GM06990 (cell line): ENCODE measurements at regions not wholly inside any gene's neighbourhood (a gene's known extent, or its start where the extent isn't known, plus 50 kb on each side); places are given as distances from the start of the nearest gene placed in this dataset.

ENCODE experiments used
- DNase-seq: peaks from one replicate; pipeline ENCODE4 v3.0.0-alpha.2; 2011; ENCODE audit not compliant: insufficient read length; ENCODE audit errors: extremely low read depth
- H3K27me3 ChIP-seq: replicated peaks from 2 replicates; pipeline ENCODE4 v1.6.0; 2011; ENCODE audit warnings: low read length; ENCODE audit not compliant: control insufficient read depth, insufficient read depth
- H3K36me3 ChIP-seq: 2 replicates; pipeline ENCODE4 v1.5.1; 2011; ENCODE audit warnings: low read length; ENCODE audit not compliant: control insufficient read depth, insufficient read depth
- H3K4me3 ChIP-seq: replicated peaks from 2 replicates; pipeline ENCODE4 v1.5.1; 2011; ENCODE audit warnings: low read depth, mild to moderate bottlenecking, control low read depth, low read length
- TF ChIP-seq, protein P1 (sequence below): IDR thresholded peaks from 2 replicates; pipeline ENCODE4 v1.5.1; 2011; ENCODE audit warnings: low read length, control low read depth, mild to moderate bottlenecking, inconsistent platforms; ENCODE audit not compliant: insufficient read depth, poor library complexity, severe bottlenecking

GRCh38 chr19:28401739-28402424 is 811.1 kb downstream of the UQCRFS1 start:
- Histone ChIP-seq H3K27me3 (no peaks in the 10 kb centered on the region), H3K4me3 (no peak overlapping the region), H3K36me3 (no peaks in the 10 kb centered on the region)
- TF ChIP-seq, protein P1, sequence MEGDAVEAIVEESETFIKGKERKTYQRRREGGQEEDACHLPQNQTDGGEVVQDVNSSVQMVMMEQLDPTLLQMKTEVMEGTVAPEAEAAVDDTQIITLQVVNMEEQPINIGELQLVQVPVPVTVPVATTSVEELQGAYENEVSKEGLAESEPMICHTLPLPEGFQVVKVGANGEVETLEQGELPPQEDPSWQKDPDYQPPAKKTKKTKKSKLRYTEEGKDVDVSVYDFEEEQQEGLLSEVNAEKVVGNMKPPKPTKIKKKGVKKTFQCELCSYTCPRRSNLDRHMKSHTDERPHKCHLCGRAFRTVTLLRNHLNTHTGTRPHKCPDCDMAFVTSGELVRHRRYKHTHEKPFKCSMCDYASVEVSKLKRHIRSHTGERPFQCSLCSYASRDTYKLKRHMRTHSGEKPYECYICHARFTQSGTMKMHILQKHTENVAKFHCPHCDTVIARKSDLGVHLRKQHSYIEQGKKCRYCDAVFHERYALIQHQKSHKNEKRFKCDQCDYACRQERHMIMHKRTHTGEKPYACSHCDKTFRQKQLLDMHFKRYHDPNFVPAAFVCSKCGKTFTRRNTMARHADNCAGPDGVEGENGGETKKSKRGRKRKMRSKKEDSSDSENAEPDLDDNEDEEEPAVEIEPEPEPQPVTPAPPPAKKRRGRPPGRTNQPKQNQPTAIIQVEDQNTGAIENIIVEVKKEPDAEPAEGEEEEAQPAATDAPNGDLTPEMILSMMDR = no peak
- DNase-seq = no peak

- H3K36me3 ChIP-seq = no peaks in the 10 kb centered on the region
- DNase-seq = no peak
- H3K4me3 ChIP-seq = no peak overlapping the region
- TF ChIP-seq, protein P1 = no peak
- H3K27me3 ChIP-seq = no peaks in the 10 kb centered on the region
Observed at GRCh38 chr19:28400953-28401671, 811.8 kb downstream of the UQCRFS1 start.

DNA sequence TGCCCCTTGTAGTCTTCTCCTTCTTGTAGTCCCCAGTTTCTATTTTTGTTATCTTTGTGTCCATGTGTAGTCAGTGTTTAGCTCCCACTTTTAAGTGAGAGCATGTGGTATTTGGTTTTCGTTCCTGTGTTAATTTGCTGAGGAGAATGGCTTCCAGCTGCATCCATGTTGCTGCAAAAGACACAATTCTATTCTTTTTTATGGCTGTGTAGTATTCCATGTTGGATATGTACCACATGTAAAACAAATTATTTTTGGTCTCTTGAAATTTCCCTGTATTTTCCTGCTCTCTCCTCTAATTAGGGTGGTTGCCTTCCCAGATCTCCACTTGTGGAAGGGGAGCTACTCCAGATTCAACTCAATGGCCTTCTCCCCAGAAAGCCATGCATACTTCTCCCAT is 813.8 kb downstream of the UQCRFS1 start:
- TF ChIP-seq, protein P1 = no peak
- no peaks in the 10 kb centered on the region for H3K27me3 ChIP-seq
- H3K4me3 ChIP-seq = no peak overlapping the region
- no peaks in the 10 kb centered on the region for H3K36me3 ChIP-seq
- no peak for DNase-seq

DNA sequence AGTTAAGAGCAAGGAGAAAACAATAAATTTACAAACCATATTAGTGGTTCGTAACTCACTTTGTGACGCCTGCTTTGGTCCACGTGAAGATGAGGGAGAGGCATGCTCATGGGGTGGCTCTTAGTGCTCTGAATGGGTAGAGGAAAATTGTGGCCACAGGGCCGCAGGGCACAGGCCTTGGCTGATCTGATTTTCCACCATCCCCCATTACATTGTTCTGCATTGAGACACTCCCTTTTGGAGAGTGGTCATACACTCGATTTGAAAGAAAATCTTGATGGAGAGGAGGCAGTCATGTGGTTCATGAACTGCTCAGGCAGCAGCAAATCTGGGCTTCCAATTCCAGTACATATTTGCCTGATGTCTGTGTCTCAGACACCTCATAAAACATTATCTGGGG is 815.2 kb downstream of the UQCRFS1 start:
- TF ChIP-seq, protein P1 = no peak
- Histone ChIP-seq H3K36me3 (no peaks in the 10 kb centered on the region), H3K27me3 (no peaks in the 10 kb centered on the region), H3K4me3 (no peak overlapping the region)
- no peak for DNase-seq

- TF ChIP-seq, protein P1 = no peak
- Histone ChIP-seq H3K27me3 (no peaks in the 10 kb centered on the region), H3K4me3 (no peak overlapping the region), H3K36me3 (no peaks in the 10 kb centered on the region)
- DNase-seq = no peak
Observed at GRCh38 chr19:28397306-28397705, 815.6 kb downstream of the UQCRFS1 start.
